GM23248 (cell line): ENCODE measurements at regions not wholly inside any gene's neighbourhood (a gene's known extent, or its start where the extent isn't known, plus 50 kb on each side); places are given as distances from the start of the nearest gene placed in this dataset.

Experiments
- DNase-seq: peaks from one replicate; pipeline ENCODE4 v3.0.0-alpha.2; 2015
- H2AFZ ChIP-seq: fragments of 200-600 bp; sonication (generic); 2 replicates; pipeline ENCODE4 v1.6.1; 2016; ENCODE audit warnings: antibody characterized with exemption
- H3F3A ChIP-seq: fragments of 200-600 bp; sonication (generic); 2 replicates; pipeline ENCODE4 v1.6.1; 2016; ENCODE audit warnings: mild to moderate bottlenecking, antibody characterized with exemption, mixed run types; ENCODE audit not compliant: insufficient read depth
- H3K27ac ChIP-seq: fragments of 200-600 bp; sonication (generic); 2 replicates; pipeline ENCODE4 v1.5.1; 2016; ENCODE audit warnings: mild to moderate bottlenecking
- H3K27me3 ChIP-seq: fragments of 200-600 bp; sonication (generic); replicated peaks from 2 replicates; pipeline ENCODE4 v1.6.1; 2016; ENCODE audit warnings: mild to moderate bottlenecking; ENCODE audit not compliant: insufficient read depth
- H3K36me3 ChIP-seq: fragments of 200-600 bp; sonication (generic); 2 replicates; pipeline ENCODE4 v1.6.1; 2016; ENCODE audit warnings: low read depth, mild to moderate bottlenecking
- H3K4me1 ChIP-seq: fragments of 200-600 bp; sonication (generic); 2 replicates; pipeline ENCODE4 v1.6.1; 2016; ENCODE audit warnings: mild to moderate bottlenecking; ENCODE audit not compliant: insufficient read depth
- H3K4me2 ChIP-seq: fragments of 200-600 bp; sonication (generic); one replicate; pipeline ENCODE4 v1.6.1; 2016; ENCODE audit warnings: mild to moderate bottlenecking; ENCODE audit not compliant: unreplicated experiment
- H3K4me3 ChIP-seq: fragments of 200-600 bp; sonication (generic); 2 replicates; pipeline ENCODE4 v1.5.1; 2016; ENCODE audit warnings: mild to moderate bottlenecking
- H3K79me2 ChIP-seq: fragments of 200-600 bp; sonication (generic); 2 replicates; pipeline ENCODE4 v1.6.1; 2016; ENCODE audit warnings: mild to moderate bottlenecking; ENCODE audit not compliant: insufficient read depth
- H3K9ac ChIP-seq: fragments of 200-600 bp; sonication (generic); 2 replicates; pipeline ENCODE4 v1.6.1; 2016; ENCODE audit warnings: mild to moderate bottlenecking
- H3K9me2 ChIP-seq: fragments of 200-600 bp; sonication (generic); 2 replicates; pipeline ENCODE4 v1.6.1; 2016; ENCODE audit warnings: mixed run types, mild to moderate bottlenecking, moderate library complexity; ENCODE audit not compliant: insufficient read depth
- H3K9me3 ChIP-seq: fragments of 200-600 bp; sonication (generic); one replicate; pipeline ENCODE4 v1.6.1; 2017; ENCODE audit warnings: low read depth
- H4K20me1 ChIP-seq: fragments of 200-600 bp; sonication (generic); 2 replicates; pipeline ENCODE4 v1.6.0; 2016; ENCODE audit not compliant: insufficient read depth
- EZH2 ChIP-seq: fragments of 200-600 bp; sonication (generic); IDR thresholded peaks from 2 replicates; pipeline ENCODE4 v1.6.1; 2018; ENCODE audit warnings: antibody characterized with exemption, mild to moderate bottlenecking; ENCODE audit not compliant: insufficient read depth, poor library complexity, severe bottlenecking
- EZH2phosphoT487 ChIP-seq: fragments of 200-600 bp; sonication (generic); IDR thresholded peaks from 2 replicates; pipeline ENCODE4 v1.6.1; 2018; ENCODE audit warnings: antibody characterized with exemption, moderate library complexity, mild to moderate bottlenecking, low read depth; ENCODE audit not compliant: insufficient read depth
- WGBS, 2 experiments: methylation state at CpG; one replicate each; pipeline ENCODE4 v1.1.6; 2015 to 2017; ENCODE audit warnings: low lambda C conversion rate in 2 of 2, low coverage in 1 of 2; ENCODE audit errors: missing lambda C conversion rate in 2 of 2; 5-methylcytosine and 5-hydroxymethylcytosine counted together
- in situ Hi-C: fragments of 300-500 bp; cut with MboI; formaldehyde crosslinking; loops from 2 replicates; pipeline ENCODE4 v1.15.0; 2020

DNA sequence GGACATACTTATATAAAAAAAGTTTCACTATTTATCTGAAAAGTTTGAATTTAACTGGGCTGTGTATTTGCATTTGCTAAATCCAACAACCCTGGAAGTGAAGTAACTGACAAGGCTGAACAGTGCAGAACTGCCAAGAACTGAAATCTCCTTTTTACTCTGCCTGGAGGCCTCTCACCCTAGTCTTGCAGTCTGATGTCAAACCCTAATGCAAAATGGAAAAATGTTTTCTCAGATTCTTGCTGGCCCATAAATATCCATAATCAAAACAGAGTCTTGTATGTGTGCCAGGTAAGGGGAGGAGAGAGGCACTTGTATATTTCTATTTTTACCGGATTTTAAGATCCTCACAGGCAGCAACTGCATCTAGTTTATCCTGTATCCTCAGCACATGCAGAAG lies 432.7 kb upstream of the KLF4 start:
- Histone ChIP-seq H3F3A (peaks cover 6% of the 10 kb centered on the region; the same call in 1 of the 2 replicates), H3K79me2 (no peaks in the 10 kb centered on the region), H3K4me2 (no peak overlapping the region), H3K9ac (no peak overlapping the region), H3K9me2 (no peaks in the 10 kb centered on the region), H3K9me3 (no peaks in the 10 kb centered on the region), H3K27ac (no peak overlapping the region), H3K4me1 (no peaks in the 10 kb centered on the region), H3K36me3 (no peaks in the 10 kb centered on the region), H3K4me3 (no peak overlapping the region), H4K20me1 (no peaks in the 10 kb centered on the region), H2AFZ (no peak overlapping the region), H3K27me3 (no peaks in the 10 kb centered on the region)
- 44 to 58% methylated on average over 1 of the region's 1 CpG for WGBS, 2 experiments
- in situ Hi-C loops, result no loop called here
- no peak for TF ChIP-seq EZH2phosphoT487
- TF ChIP-seq EZH2, result no peak
- DNase-seq, result no peak

DNA sequence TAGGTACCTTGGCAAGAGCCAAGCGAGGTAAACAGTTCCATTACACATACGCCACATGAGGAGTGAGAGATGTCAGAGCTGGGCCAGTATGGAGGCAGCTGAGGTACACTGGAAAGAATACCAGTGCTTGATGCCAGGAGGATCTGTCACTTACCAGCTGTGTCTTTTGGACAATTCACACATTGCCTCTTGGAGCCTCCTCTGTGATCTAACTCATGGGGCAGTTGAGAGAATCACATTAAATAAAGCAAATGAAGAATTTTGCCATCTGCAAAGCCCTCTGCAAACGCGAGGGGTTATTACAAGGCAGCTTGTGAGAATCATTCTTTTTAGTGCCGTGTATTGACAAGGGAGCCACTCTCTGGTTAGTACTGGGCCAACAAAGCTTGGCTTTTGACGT lies 429.7 kb upstream of the KLF4 start:
- in situ Hi-C loops, result no loop called here

DNA sequence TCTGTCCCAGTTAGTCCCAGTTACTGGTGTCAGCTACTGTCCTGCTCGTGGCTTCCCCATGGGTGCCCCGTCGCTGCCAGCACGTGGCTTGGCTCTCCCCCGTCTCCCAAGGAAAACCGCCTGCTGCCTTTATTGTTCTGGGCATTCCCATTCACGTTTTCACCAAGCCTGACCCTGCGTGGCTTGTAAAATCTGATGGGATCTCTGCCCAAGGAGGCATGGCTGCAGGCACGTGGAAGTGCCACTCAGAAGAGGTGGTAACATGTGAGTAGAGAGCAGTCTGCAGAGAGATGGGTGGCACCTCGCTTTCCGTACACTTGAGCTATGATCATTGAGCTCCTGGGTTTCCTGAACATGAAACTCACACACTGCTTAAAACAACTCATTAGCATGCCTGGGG lies 429.2 kb upstream of the KLF4 start:
- 80 to 89% methylated on average over 10 to 11 of the region's 11 CpGs for WGBS, 2 experiments
- no peak overlapping the region for H2AFZ ChIP-seq
- no peaks in the 10 kb centered on the region for H3K36me3 ChIP-seq
- no peaks in the 10 kb centered on the region for H3F3A ChIP-seq
- no peak overlapping the region for H3K27ac ChIP-seq
- H3K9me3 ChIP-seq, result no peaks in the 10 kb centered on the region
- H3K79me2 ChIP-seq, result no peaks in the 10 kb centered on the region
- H3K27me3 ChIP-seq, result no peaks in the 10 kb centered on the region
- H3K4me3 ChIP-seq, result no peak overlapping the region
- no peak overlapping the region for H3K9ac ChIP-seq
- no peak overlapping the region for H3K4me2 ChIP-seq
- no peaks in the 10 kb centered on the region for H3K4me1 ChIP-seq
- in situ Hi-C loops, result no loop called here
- TF ChIP-seq EZH2, result no peak
- TF ChIP-seq EZH2phosphoT487, result no peak
- H4K20me1 ChIP-seq, result no peaks in the 10 kb centered on the region
- H3K9me2 ChIP-seq, result no peaks in the 10 kb centered on the region
- DNase-seq, result no peak

More for the DNA sequence above, 429.7 kb upstream of the KLF4 start:
- H3F3A ChIP-seq, result no peaks in the 10 kb centered on the region
- no peaks in the 10 kb centered on the region for H4K20me1 ChIP-seq
- H3K79me2 ChIP-seq, result no peaks in the 10 kb centered on the region
- H3K9me3 ChIP-seq, result no peaks in the 10 kb centered on the region
- no peaks in the 10 kb centered on the region for H3K27me3 ChIP-seq
- H2AFZ ChIP-seq, result no peak overlapping the region
- H3K4me2 ChIP-seq, result no peak overlapping the region
- H3K9ac ChIP-seq, result no peak overlapping the region
- TF ChIP-seq EZH2 (no peak), EZH2phosphoT487 (no peak)
- H3K4me1 ChIP-seq, result no peaks in the 10 kb centered on the region
- WGBS, 2 experiments, result 39 to 43% methylated on average over 6 of the region's 6 CpGs
- no peaks in the 10 kb centered on the region for H3K9me2 ChIP-seq
- no peaks in the 10 kb centered on the region for H3K36me3 ChIP-seq
- H3K27ac ChIP-seq, result no peak overlapping the region
- no peak overlapping the region for H3K4me3 ChIP-seq
- DNase-seq, result no peak

DNA sequence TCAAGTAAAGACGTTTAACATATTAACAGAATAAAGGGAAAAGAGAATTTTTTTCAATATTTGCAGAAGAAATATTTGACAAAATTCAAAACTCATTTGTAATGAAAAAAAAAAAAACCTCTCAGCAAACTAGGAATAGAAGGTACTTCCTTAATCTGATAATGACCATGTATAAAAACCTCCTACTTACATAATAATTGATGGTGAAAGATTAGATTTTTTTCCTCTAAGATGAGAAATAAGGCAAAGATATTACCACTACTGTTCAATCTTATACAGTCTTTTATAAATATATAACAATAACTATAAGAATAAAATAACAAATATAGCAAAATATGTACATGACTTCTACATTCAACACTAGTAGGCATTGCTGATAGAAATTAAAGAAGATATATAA lies 424.6 kb upstream of the KLF4 start:
- WGBS, 2 experiments, result 15 to 31% methylated on average over 1 of the region's 1 CpG
- in situ Hi-C loops, result no loop called here
- no peak for DNase-seq

DNA sequence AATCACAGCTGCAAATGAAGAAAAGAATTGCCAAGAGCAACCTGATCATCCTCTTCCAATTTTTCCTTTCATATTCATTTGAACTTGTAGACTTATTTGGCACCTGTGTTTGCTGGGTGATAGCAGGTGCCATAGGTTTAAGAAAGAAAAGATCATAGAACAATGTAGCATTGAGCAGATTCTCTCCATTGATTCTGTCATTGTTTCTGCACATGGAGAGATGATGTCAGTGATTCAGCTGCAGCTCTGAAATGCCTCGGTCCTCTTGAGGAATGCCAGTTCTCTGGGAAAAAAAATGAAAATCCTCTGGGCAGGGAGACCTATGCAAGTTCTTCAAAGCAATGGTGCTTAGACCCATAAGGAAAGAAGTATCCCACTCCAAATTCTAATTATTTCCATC lies 418.1 kb upstream of the KLF4 start:
- Histone ChIP-seq H2AFZ (no peak overlapping the region), H3K27ac (no peak overlapping the region), H3K4me2 (no peak overlapping the region), H3K9me3 (no peaks in the 10 kb centered on the region), H3K9ac (no peak overlapping the region), H4K20me1 (no peaks in the 10 kb centered on the region), H3K27me3 (no peaks in the 10 kb centered on the region; the same call in 1 of the 2 replicates), H3K79me2 (no peaks in the 10 kb centered on the region), H3K4me3 (no peak overlapping the region), H3K9me2 (no peaks in the 10 kb centered on the region), H3K4me1 (no peaks in the 10 kb centered on the region), H3K36me3 (no peaks in the 10 kb centered on the region), H3F3A (no peaks in the 10 kb centered on the region)
- WGBS, 2 experiments, result 0 to 17% methylated on average over 1 of the region's 1 CpG
- no peak for DNase-seq
- TF ChIP-seq EZH2 (no peak), EZH2phosphoT487 (no peak)
- in situ Hi-C loops, result no loop called here

More for the DNA sequence above, 424.6 kb upstream of the KLF4 start:
- Histone ChIP-seq H3K9me3 (no peaks in the 10 kb centered on the region), H2AFZ (no peak overlapping the region), H3K9ac (no peak overlapping the region), H3K4me2 (no peak overlapping the region), H3K9me2 (no peaks in the 10 kb centered on the region), H3K27me3 (no peaks in the 10 kb centered on the region), H3K4me1 (no peaks in the 10 kb centered on the region), H4K20me1 (no peaks in the 10 kb centered on the region), H3K79me2 (no peaks in the 10 kb centered on the region), H3K36me3 (no peaks in the 10 kb centered on the region), H3F3A (no peaks in the 10 kb centered on the region), H3K4me3 (no peak overlapping the region), H3K27ac (no peak overlapping the region)
- TF ChIP-seq EZH2, result no peak
